HepG2 (cell line): ENCODE measurements at regions not wholly inside any gene's neighbourhood (a gene's known extent, or its start where the extent isn't known, plus 50 kb on each side); places are given as distances from the start of the nearest gene placed in this dataset.

Source experiments
- HNRNPK ChIP-seq: fragments of 200-400 bp; formaldehyde crosslinking; IDR thresholded peaks from 2 replicates; pipeline ENCODE4 v1.6.1; 2018; ENCODE audit warnings: low read length, low read depth, moderate library complexity, mild to moderate bottlenecking; ENCODE audit not compliant: poor library complexity, severe bottlenecking
- MAFK ChIP-seq, 2 experiments: IDR thresholded peaks in 1 of 2; conservative IDR thresholded peaks in 1 of 2; 2 replicates each; pipeline ENCODE4 v1.6.1; 2011; ENCODE audit warnings: improper control_type of control experiment in 2 of 2, low read length in 2 of 2
- ZKSCAN8 ChIP-seq: IDR thresholded peaks from 2 replicates; pipeline ENCODE4 v1.6.1; 2016; ENCODE audit warnings: borderline replicate concordance, missing genetic modification reagents, missing compliant biosample characterization
- ZNF256 ChIP-seq: sonication (generic); formaldehyde crosslinking; conservative IDR thresholded peaks from 2 replicates; pipeline ENCODE4 v1.4.0; 2020; ENCODE audit warnings: missing genetic modification reagents
- ZNF674 ChIP-seq: sonication (generic); formaldehyde crosslinking; IDR thresholded peaks from 2 replicates; pipeline ENCODE4 v1.5.0; 2020; ENCODE audit warnings: low read depth, mild to moderate bottlenecking, missing genetic modification reagents
- ZNF709 ChIP-seq: sonication (generic); formaldehyde crosslinking; IDR thresholded peaks from 2 replicates; pipeline ENCODE4 v1.5.0; 2020; ENCODE audit warnings: mild to moderate bottlenecking, missing genetic modification reagents
- TF ChIP-seq, protein P1 (sequence below): sonication (generic); formaldehyde crosslinking; conservative IDR thresholded peaks from 2 replicates; pipeline ENCODE4 v1.4.0; 2020; ENCODE audit warnings: mild to moderate bottlenecking, missing genetic modification reagents, moderate library complexity
- TF ChIP-seq, protein P2 (sequence below): sonication (generic); formaldehyde crosslinking; conservative IDR thresholded peaks from 2 replicates; pipeline ENCODE4 v1.8.0; 2022; ENCODE audit warnings: missing genetic modification reagents
- TF ChIP-seq, protein P3 (sequence below): sonication (generic); formaldehyde crosslinking; IDR thresholded peaks from 2 replicates; pipeline ENCODE4 v1.9.0; 2021; ENCODE audit warnings: missing genetic modification reagents, borderline replicate concordance
- TF ChIP-seq, protein P4 (sequence below): IDR thresholded peaks from 2 replicates; pipeline ENCODE4 v1.6.1; 2016; ENCODE audit warnings: low read depth, control low read depth

DNA sequence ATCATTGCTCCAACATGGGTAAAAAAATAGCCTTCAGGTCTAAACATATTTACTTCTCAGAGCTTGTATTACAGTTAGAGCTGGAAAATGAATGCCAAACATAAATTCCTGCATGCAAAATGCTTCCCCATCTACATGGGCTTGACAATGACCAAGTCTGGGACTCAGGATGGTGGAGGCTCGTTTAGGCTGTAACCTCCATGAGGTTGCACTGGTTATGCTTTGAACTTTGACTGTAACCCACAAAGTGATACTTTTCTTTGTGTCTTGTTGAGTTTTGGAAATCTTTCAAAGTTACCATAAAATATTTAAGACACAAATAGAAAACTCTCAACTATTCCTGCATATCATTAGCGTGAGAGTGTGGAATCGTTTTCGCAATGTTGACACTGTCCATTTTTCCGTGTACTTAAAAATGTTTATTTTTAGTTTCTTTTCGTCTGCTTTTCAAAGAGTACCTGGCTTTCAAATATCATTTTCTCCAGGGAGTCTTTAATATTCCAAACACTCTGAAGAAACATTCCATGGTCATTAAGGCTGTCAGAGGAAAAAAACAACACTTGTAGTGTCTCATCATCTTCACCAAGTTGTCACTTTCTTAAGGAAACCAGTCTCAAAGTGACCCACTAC is 487.8 kb downstream of the ENC1 start (continued):
- TF ChIP-seq, protein P1, sequence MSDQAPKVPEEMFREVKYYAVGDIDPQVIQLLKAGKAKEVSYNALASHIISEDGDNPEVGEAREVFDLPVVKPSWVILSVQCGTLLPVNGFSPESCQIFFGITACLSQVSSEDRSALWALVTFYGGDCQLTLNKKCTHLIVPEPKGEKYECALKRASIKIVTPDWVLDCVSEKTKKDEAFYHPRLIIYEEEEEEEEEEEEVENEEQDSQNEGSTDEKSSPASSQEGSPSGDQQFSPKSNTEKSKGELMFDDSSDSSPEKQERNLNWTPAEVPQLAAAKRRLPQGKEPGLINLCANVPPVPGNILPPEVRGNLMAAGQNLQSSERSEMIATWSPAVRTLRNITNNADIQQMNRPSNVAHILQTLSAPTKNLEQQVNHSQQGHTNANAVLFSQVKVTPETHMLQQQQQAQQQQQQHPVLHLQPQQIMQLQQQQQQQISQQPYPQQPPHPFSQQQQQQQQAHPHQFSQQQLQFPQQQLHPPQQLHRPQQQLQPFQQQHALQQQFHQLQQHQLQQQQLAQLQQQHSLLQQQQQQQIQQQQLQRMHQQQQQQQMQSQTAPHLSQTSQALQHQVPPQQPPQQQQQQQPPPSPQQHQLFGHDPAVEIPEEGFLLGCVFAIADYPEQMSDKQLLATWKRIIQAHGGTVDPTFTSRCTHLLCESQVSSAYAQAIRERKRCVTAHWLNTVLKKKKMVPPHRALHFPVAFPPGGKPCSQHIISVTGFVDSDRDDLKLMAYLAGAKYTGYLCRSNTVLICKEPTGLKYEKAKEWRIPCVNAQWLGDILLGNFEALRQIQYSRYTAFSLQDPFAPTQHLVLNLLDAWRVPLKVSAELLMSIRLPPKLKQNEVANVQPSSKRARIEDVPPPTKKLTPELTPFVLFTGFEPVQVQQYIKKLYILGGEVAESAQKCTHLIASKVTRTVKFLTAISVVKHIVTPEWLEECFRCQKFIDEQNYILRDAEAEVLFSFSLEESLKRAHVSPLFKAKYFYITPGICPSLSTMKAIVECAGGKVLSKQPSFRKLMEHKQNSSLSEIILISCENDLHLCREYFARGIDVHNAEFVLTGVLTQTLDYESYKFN (CRISPR knock-in tag): no peak
- TF ChIP-seq, protein P2, sequence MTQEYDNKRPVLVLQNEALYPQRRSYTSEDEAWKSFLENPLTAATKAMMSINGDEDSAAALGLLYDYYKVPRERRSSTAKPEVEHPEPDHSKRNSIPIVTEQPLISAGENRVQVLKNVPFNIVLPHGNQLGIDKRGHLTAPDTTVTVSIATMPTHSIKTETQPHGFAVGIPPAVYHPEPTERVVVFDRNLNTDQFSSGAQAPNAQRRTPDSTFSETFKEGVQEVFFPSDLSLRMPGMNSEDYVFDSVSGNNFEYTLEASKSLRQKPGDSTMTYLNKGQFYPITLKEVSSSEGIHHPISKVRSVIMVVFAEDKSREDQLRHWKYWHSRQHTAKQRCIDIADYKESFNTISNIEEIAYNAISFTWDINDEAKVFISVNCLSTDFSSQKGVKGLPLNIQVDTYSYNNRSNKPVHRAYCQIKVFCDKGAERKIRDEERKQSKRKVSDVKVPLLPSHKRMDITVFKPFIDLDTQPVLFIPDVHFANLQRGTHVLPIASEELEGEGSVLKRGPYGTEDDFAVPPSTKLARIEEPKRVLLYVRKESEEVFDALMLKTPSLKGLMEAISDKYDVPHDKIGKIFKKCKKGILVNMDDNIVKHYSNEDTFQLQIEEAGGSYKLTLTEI (CRISPR knock-in tag): no peak
- TF ChIP-seq, protein P3, sequence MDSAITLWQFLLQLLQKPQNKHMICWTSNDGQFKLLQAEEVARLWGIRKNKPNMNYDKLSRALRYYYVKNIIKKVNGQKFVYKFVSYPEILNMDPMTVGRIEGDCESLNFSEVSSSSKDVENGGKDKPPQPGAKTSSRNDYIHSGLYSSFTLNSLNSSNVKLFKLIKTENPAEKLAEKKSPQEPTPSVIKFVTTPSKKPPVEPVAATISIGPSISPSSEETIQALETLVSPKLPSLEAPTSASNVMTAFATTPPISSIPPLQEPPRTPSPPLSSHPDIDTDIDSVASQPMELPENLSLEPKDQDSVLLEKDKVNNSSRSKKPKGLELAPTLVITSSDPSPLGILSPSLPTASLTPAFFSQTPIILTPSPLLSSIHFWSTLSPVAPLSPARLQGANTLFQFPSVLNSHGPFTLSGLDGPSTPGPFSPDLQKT (CRISPR knock-in tag): no peak
- TF ChIP-seq ZNF674 (no peak), ZKSCAN8 (CRISPR knock-in tag) (no peak), ZNF709 (CRISPR knock-in tag) (no peak), MAFK (conservative IDR thresholded peaks at IDR 0.05 in 1 of 2, IDR thresholded peaks at IDR 0.05 in 1 of 2; ENCODE audit: low read length in 2 of 2) (no peak), HNRNPK (no peak), ZNF256 (CRISPR knock-in tag) (no peak)
- TF ChIP-seq, protein P4, sequence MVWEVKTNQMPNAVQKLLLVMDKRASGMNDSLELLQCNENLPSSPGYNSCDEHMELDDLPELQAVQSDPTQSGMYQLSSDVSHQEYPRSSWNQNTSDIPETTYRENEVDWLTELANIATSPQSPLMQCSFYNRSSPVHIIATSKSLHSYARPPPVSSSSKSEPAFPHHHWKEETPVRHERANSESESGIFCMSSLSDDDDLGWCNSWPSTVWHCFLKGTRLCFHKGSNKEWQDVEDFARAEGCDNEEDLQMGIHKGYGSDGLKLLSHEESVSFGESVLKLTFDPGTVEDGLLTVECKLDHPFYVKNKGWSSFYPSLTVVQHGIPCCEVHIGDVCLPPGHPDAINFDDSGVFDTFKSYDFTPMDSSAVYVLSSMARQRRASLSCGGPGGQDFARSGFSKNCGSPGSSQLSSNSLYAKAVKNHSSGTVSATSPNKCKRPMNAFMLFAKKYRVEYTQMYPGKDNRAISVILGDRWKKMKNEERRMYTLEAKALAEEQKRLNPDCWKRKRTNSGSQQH (CRISPR knock-in tag): no peak
